H1 (cell line): ENCODE measurements at regions not wholly inside any gene's neighbourhood (a gene's known extent, or its start where the extent isn't known, plus 50 kb on each side); places are given as distances from the start of the nearest gene placed in this dataset.

ENCODE experiments used
- CTCF ChIA-PET: fragments of 300-600 bp; sonication (Branson Sonifier 250); formaldehyde crosslinking; loops from one replicate; lab custom pipeline; 2021; ENCODE audit not compliant: partially characterized antibody; lab: Charles Lee
- POLR2A ChIA-PET: fragments of 300-600 bp; sonication (Branson Sonifier 250); formaldehyde crosslinking; loops from one replicate; lab custom pipeline; 2021; ENCODE audit warnings: inconsistent platforms; ENCODE audit not compliant: partially characterized antibody; lab: Charles Lee
- DNase-seq, 2 experiments: peaks; one replicate each; pipeline versions ENCODE4 v3.0.0 to v3.0.0-alpha.2; 2010 to 2022; ENCODE audit warnings: low spot score in 2 of 2, low read depth in 1 of 2, mixed read lengths in 1 of 2
- FAIRE-seq: peaks from 2 replicates; lab custom pipeline; 2011; peaks lifted over from hg19 to GRCh38; lab: Jason Lieb, UNC
- H2AFZ ChIP-seq: 2 replicates; pipeline ENCODE4 v1.8.1; 2012; ENCODE audit warnings: low read length, inconsistent platforms
- H2AK5ac ChIP-seq: 2 replicates; pipeline ENCODE4 v1.6.1; 2013; ENCODE audit warnings: low read depth, low read length
- H2BK120ac ChIP-seq: replicated peaks from 2 replicates; pipeline ENCODE3; 2013; ENCODE audit warnings: low read depth, low read length, inconsistent platforms
- H2BK12ac ChIP-seq: 2 replicates; pipeline ENCODE4 v1.6.1; 2013; ENCODE audit warnings: low read depth, low read length
- H2BK15ac ChIP-seq: 2 replicates; pipeline ENCODE4 v1.6.1; 2013; ENCODE audit warnings: low read length
- H2BK20ac ChIP-seq: 2 replicates; pipeline ENCODE4 v1.6.1; 2013; ENCODE audit warnings: low read length
- H2BK5ac ChIP-seq: 2 replicates; pipeline ENCODE4 v1.6.1; 2013; ENCODE audit warnings: low read depth, low read length
- H3K14ac ChIP-seq: 2 replicates; pipeline ENCODE4 v1.6.1; 2013; ENCODE audit warnings: inconsistent platforms; ENCODE audit not compliant: insufficient read length
- H3K18ac ChIP-seq: 2 replicates; pipeline ENCODE4 v1.6.1; 2013; ENCODE audit warnings: low read length; ENCODE audit errors: extremely low read depth
- H3K23ac ChIP-seq: 2 replicates; pipeline ENCODE4 v1.6.1; 2013; ENCODE audit warnings: inconsistent platforms; ENCODE audit not compliant: insufficient read length
- H3K23me2 ChIP-seq: 2 replicates; pipeline ENCODE4 v1.6.1; 2013; ENCODE audit warnings: low read depth, low read length
- H3K27ac ChIP-seq: 2 replicates; pipeline ENCODE4 v1.6.1; 2011; ENCODE audit warnings: low read depth, low read length, inconsistent platforms
- H3K27me3 ChIP-seq, 4 experiments: replicated peaks in 1 of 4; 1 replicate in 1 of 4; 2 replicates in 3 of 4; pipeline versions ENCODE4 v1.6.1 to v1.8.1; 2011 to 2013; ENCODE audit warnings: low read length in 3 of 4, mild to moderate bottlenecking in 3 of 4, inconsistent platforms in 2 of 4, mixed read lengths in 2 of 4, moderate library complexity in 1 of 4; ENCODE audit not compliant: control insufficient read depth in 3 of 4, insufficient read depth in 3 of 4; ENCODE audit errors: extremely low read depth in 1 of 4
- H3K36me3 ChIP-seq, 4 experiments: 2 replicates each; pipeline versions ENCODE4 v1.6.1 to v1.8.1; 2011 to 2013; ENCODE audit warnings: mild to moderate bottlenecking in 4 of 4, low read length in 3 of 4, moderate library complexity in 2 of 4, control low read depth in 1 of 4, inconsistent platforms in 1 of 4; ENCODE audit not compliant: insufficient read depth in 4 of 4, control insufficient read depth in 2 of 4
- H3K4ac ChIP-seq: replicated peaks from 2 replicates; pipeline ENCODE3; 2013; ENCODE audit warnings: low read length, low read depth, mixed read lengths, inconsistent platforms; ENCODE audit not compliant: insufficient read length
- H3K4me1 ChIP-seq, 4 experiments: replicated peaks in 1 of 4; 1 replicate in 1 of 4; 2 replicates in 3 of 4; pipeline versions ENCODE4 v1.6.1 to v1.8.1; 2011 to 2013; ENCODE audit warnings: low read length in 3 of 4, inconsistent platforms in 2 of 4, mixed read lengths in 1 of 4; ENCODE audit not compliant: insufficient read depth in 4 of 4, control insufficient read depth in 3 of 4
- H3K4me2 ChIP-seq, 2 experiments: 2 replicates each; pipeline versions ENCODE4 v1.6.1 to v1.8.1; 2011 to 2013; ENCODE audit warnings: low read depth in 2 of 2, low read length in 2 of 2, control low read depth in 1 of 2, inconsistent platforms in 1 of 2, mild to moderate bottlenecking in 1 of 2; ENCODE audit not compliant: insufficient read depth in 1 of 2
- H3K4me3 ChIP-seq, 4 experiments: fragments of 200-600, 300-600 bp in 1 of 4; sonication (generic), shearing (Covaris generic), sonication (Bioruptor Twin) in 1 of 4; 2 replicates each; pipeline versions ENCODE4 v1.5.1 to v1.8.1; 2011 to 2016; ENCODE audit warnings: low read length in 4 of 4, low read depth in 3 of 4, control low read depth in 2 of 4, inconsistent platforms in 2 of 4, mild to moderate bottlenecking in 2 of 4, mixed read lengths in 1 of 4, moderate library complexity in 1 of 4; ENCODE audit not compliant: insufficient read depth in 2 of 4; ENCODE audit errors: extremely low read depth in 1 of 4
- H3K56ac ChIP-seq: replicated peaks from 2 replicates; pipeline ENCODE3; 2013; ENCODE audit warnings: low read depth, mild to moderate bottlenecking, mixed read lengths, low read length, inconsistent platforms; ENCODE audit not compliant: insufficient read length
- H3K79me1 ChIP-seq: 2 replicates; pipeline ENCODE4 v1.6.1; 2013; ENCODE audit warnings: low read depth, low read length, control low read depth
- H3K79me2 ChIP-seq, 2 experiments: 2 replicates each; pipeline versions ENCODE4 v1.6.1 to v1.8.1; 2012 to 2013; ENCODE audit warnings: low read length in 2 of 2, mild to moderate bottlenecking in 2 of 2, inconsistent platforms in 1 of 2; ENCODE audit not compliant: insufficient read depth in 2 of 2, control insufficient read depth in 1 of 2
- H3K9ac ChIP-seq, 4 experiments: replicated peaks in 1 of 4; 1 replicate in 1 of 4; 2 replicates in 3 of 4; pipeline versions ENCODE4 v1.6.1 to v1.8.1; 2011 to 2013; ENCODE audit warnings: low read depth in 3 of 4, low read length in 3 of 4, control low read depth in 2 of 4, mild to moderate bottlenecking in 2 of 4, moderate library complexity in 2 of 4, inconsistent platforms in 1 of 4; ENCODE audit errors: extremely low read depth in 1 of 4
- H3K9me3 ChIP-seq, 2 experiments: 2 replicates each; pipeline versions ENCODE4 v1.6.1 to v1.8.1; 2012 to 2013; ENCODE audit warnings: mild to moderate bottlenecking in 2 of 2, moderate library complexity in 2 of 2, control low read depth in 1 of 2, inconsistent platforms in 1 of 2, low read depth in 1 of 2, low read length in 1 of 2, mixed read lengths in 1 of 2; ENCODE audit not compliant: insufficient read depth in 2 of 2
- H4K20me1 ChIP-seq, 2 experiments: replicated peaks in 1 of 2; 2 replicates each; pipeline versions ENCODE3 to v1.8.1; 2011 to 2013; ENCODE audit warnings: inconsistent platforms in 2 of 2, low read length in 2 of 2, mild to moderate bottlenecking in 1 of 2; ENCODE audit not compliant: insufficient read depth in 2 of 2, control insufficient read depth in 1 of 2
- H4K5ac ChIP-seq: 2 replicates; pipeline ENCODE4 v1.6.1; 2013; ENCODE audit warnings: low read length, low read depth, mixed read lengths, inconsistent platforms; ENCODE audit not compliant: insufficient read length
- H4K8ac ChIP-seq: 2 replicates; pipeline ENCODE4 v1.8.0; 2013; ENCODE audit warnings: mild to moderate bottlenecking, moderate library complexity, low read length, inconsistent platforms; ENCODE audit not compliant: insufficient read depth; ENCODE audit errors: extremely low read depth
- H4K91ac ChIP-seq: replicated peaks from 2 replicates; pipeline ENCODE3; 2013; ENCODE audit warnings: low read length, mixed read lengths, inconsistent platforms; ENCODE audit not compliant: insufficient read length
- CBX8 ChIP-seq: fragments of 300-800, 300-1000 bp; sonication (generic); IDR thresholded peaks from 2 replicates; pipeline ENCODE4 v1.7.1; 2016; ENCODE audit warnings: low read depth, low read length, borderline replicate concordance
- CHD1 ChIP-seq: IDR thresholded peaks from 2 replicates; pipeline ENCODE4 v1.6.1; 2012; ENCODE audit warnings: low read depth, low read length, improper control_type of control experiment
- EZH2 ChIP-seq: fragments of 200-600 bp; sonication (generic); IDR thresholded peaks from 2 replicates; pipeline ENCODE4 v1.7.1; 2012; ENCODE audit warnings: low read depth, mild to moderate bottlenecking, moderate library complexity, low read length, inconsistent platforms; ENCODE audit not compliant: severe bottlenecking
- GTF2F1 ChIP-seq: IDR thresholded peaks from 2 replicates; pipeline ENCODE4 v1.6.1; 2012; ENCODE audit warnings: low read depth, low read length, improper control_type of control experiment, borderline replicate concordance
- HDAC2 ChIP-seq, 2 experiments: fragments of 300-600 bp in 1 of 2; sonication (generic) in 1 of 2; IDR thresholded peaks; 2 replicates each; pipeline ENCODE4 v1.6.1; 2011 to 2012; ENCODE audit warnings: low read depth in 2 of 2, low read length in 2 of 2, mild to moderate bottlenecking in 2 of 2, moderate library complexity in 2 of 2, borderline replicate concordance in 1 of 2, inconsistent platforms in 1 of 2
- RXRA ChIP-seq: IDR thresholded peaks from 2 replicates; pipeline ENCODE4 v1.6.1; 2011; ENCODE audit warnings: low read depth, mild to moderate bottlenecking, low read length, moderate library complexity; ENCODE audit not compliant: insufficient read depth

- Histone ChIP-seq H4K5ac (no peak overlapping the region), H3K4me2 (no peak overlapping the region), H3K18ac (no peak overlapping the region), H2AK5ac (no peak overlapping the region), H3K4me1 (0 out of 7 replicates have a peak, but pooled peaks cover 0 to 2% (median 0%) of the 10 kb centered on the region in 4 experiments), H3K36me3 (no peaks in the 10 kb centered on the region), H2BK20ac (no peak overlapping the region), H4K8ac (no peak overlapping the region), H3K23me2 (no peaks in the 10 kb centered on the region; the same call in 1 of the 2 replicates), H2BK12ac (no peak overlapping the region), H3K9ac (no peak overlapping the region), H3K4me3 (no peak overlapping the region), H4K91ac (no peak overlapping the region), H3K79me1 (no peaks in the 10 kb centered on the region), H3K56ac (no peak overlapping the region), H3K79me2 (no peaks in the 10 kb centered on the region), H3K14ac (no peak overlapping the region), H3K4ac (no peak overlapping the region), H3K23ac (no peak overlapping the region), H2AFZ (no peak overlapping the region), H4K20me1 (no peaks in the 10 kb centered on the region), H2BK5ac (no peak overlapping the region), H3K27me3 (no peaks in the 10 kb centered on the region), H2BK15ac (no peak overlapping the region), H3K27ac (no peak overlapping the region), H3K9me3 (no peaks in the 10 kb centered on the region), H2BK120ac (no peak overlapping the region)
- POLR2A ChIA-PET: no interaction called here
- CTCF ChIA-PET: interaction anchor here (0.9 to 1.1 kb wide), 3 partner anchors 19 to 186 kb away, joined by 3 read pairs; no protein-coding TSS in a partner anchor
- FAIRE-seq (no peak), DNase-seq (no peak)
- TF ChIP-seq RXRA (no peak), HDAC2 (IDR thresholded peaks at IDR 0.05; ENCODE audit: borderline replicate concordance in 1 of 2, low read depth in 2 of 2, low read length in 2 of 2) (no peak), CHD1 (no peak), CBX8 (no peak), EZH2 (no peak), GTF2F1 (no peak)
These were observed 234.7 kb upstream of the GPR149 start for GRCh38 chr3:154664714-154665113.
